GM23338 (cell line): ENCODE measurements at regions not wholly inside any gene's neighbourhood (a gene's known extent, or its start where the extent isn't known, plus 50 kb on each side); places are given as distances from the start of the nearest gene placed in this dataset.

ENCODE experiments used
- ATAC-seq: fragments of 200-7000 bp; cut with Tn5 transposase; 3 replicates; pipeline ENCODE4 v1.9.1; 2020
- DNase-seq: peaks from one replicate; pipeline ENCODE4 v3.0.0-alpha.2; 2015; ENCODE audit warnings: low spot score
- H2AFZ ChIP-seq: fragments of 200-600 bp; sonication (generic); 2 replicates; pipeline ENCODE4 v1.8.0; 2016; ENCODE audit warnings: antibody characterized with exemption, mild to moderate bottlenecking, moderate library complexity
- H3F3A ChIP-seq: fragments of 200-600 bp; sonication (generic); replicated peaks from 2 replicates; pipeline ENCODE4 v1.8.0; 2017; ENCODE audit warnings: antibody characterized with exemption, mixed run types, low read depth
- H3K27ac ChIP-seq: fragments of 200-600 bp; sonication (generic); 2 replicates; pipeline ENCODE4 v1.6.1; 2016; ENCODE audit warnings: low read depth
- H3K27me3 ChIP-seq: fragments of 200-600 bp; sonication (generic); 2 replicates; pipeline ENCODE4 v1.8.0; 2016; ENCODE audit warnings: mild to moderate bottlenecking, mixed run types, moderate library complexity; ENCODE audit not compliant: insufficient read depth
- H3K36me3 ChIP-seq: fragments of 200-600 bp; sonication (generic); 2 replicates; pipeline ENCODE4 v1.8.0; 2016; ENCODE audit warnings: mild to moderate bottlenecking; ENCODE audit not compliant: insufficient read depth
- H3K4me1 ChIP-seq: fragments of 200-600 bp; sonication (generic); 2 replicates; pipeline ENCODE4 v1.8.0; 2016; ENCODE audit warnings: mild to moderate bottlenecking, moderate library complexity; ENCODE audit not compliant: insufficient read depth
- H3K4me2 ChIP-seq: fragments of 200-600 bp; sonication (generic); 2 replicates; pipeline ENCODE4 v1.7.1; 2017; ENCODE audit warnings: mixed run types
- H3K4me3 ChIP-seq: fragments of 200-600 bp; sonication (generic); 2 replicates; pipeline ENCODE4 v1.6.1; 2016; ENCODE audit warnings: mixed run types
- H3K79me2 ChIP-seq: fragments of 200-600 bp; sonication (generic); replicated peaks from 2 replicates; pipeline ENCODE4 v1.8.0; 2017; ENCODE audit warnings: mild to moderate bottlenecking; ENCODE audit not compliant: insufficient read depth
- H3K9me2 ChIP-seq: fragments of 200-600 bp; sonication (generic); 2 replicates; pipeline ENCODE4 v1.8.0; 2017; ENCODE audit not compliant: insufficient read depth
- H4K20me1 ChIP-seq: fragments of 200-600 bp; sonication (generic); replicated peaks from 2 replicates; pipeline ENCODE4 v1.8.0; 2017; ENCODE audit warnings: mild to moderate bottlenecking; ENCODE audit not compliant: insufficient read depth
- H3K27ac Mint-ChIP-seq: 2 replicates; pipeline ENCODE4 v1.8.0; 2020; ENCODE audit warnings: inconsistent platforms, mild to moderate bottlenecking, moderate library complexity, mixed read lengths
- H3K27me3 Mint-ChIP-seq: 3 replicates; pipeline ENCODE4 v1.8.0; 2022; ENCODE audit warnings: low read depth, mild to moderate bottlenecking, moderate library complexity, mixed read lengths, inconsistent platforms; ENCODE audit not compliant: insufficient read depth, poor library complexity
- H3K36me3 Mint-ChIP-seq: 3 replicates; pipeline ENCODE4 v1.8.0; 2021; ENCODE audit warnings: low read depth, mild to moderate bottlenecking, inconsistent platforms, moderate library complexity, mixed read lengths
- H3K4me1 Mint-ChIP-seq: 3 replicates; pipeline ENCODE4 v1.8.0; 2020; ENCODE audit warnings: mild to moderate bottlenecking, inconsistent platforms, mixed read lengths
- H3K4me3 Mint-ChIP-seq: 3 replicates; pipeline ENCODE4 v1.8.0; 2021; ENCODE audit warnings: moderate library complexity, mild to moderate bottlenecking, inconsistent platforms, mixed read lengths
- H3K9me3 Mint-ChIP-seq: 3 replicates; pipeline ENCODE4 v1.8.0; 2020; ENCODE audit warnings: moderate library complexity, mild to moderate bottlenecking, inconsistent platforms, mixed read lengths
- CREB1 ChIP-seq: fragments of 250-450 bp; sonication (Bioruptor Pico); IDR thresholded peaks from 2 replicates; pipeline ENCODE4 v1.5.0; 2020; ENCODE audit warnings: low read depth, mild to moderate bottlenecking, moderate library complexity
- CTCF ChIP-seq, 2 experiments: fragments of 200-600 bp in 1 of 2; sonication (generic) in 1 of 2; conservative IDR thresholded peaks; 2 replicates each; pipeline versions ENCODE4 v1.5.1 to v1.6.1; 2016 to 2017; ENCODE audit warnings: antibody characterized with exemption in 2 of 2, low read depth in 2 of 2, mild to moderate bottlenecking in 2 of 2, moderate library complexity in 1 of 2
- ETS1 ChIP-seq: IDR thresholded peaks from 2 replicates; pipeline ENCODE4 v1.6.1; 2016; ENCODE audit warnings: antibody characterized with exemption
- EZH2 ChIP-seq: fragments of 200-600 bp; sonication (generic); IDR thresholded peaks from one replicate; pipeline ENCODE4 v1.8.0; 2017; ENCODE audit warnings: antibody characterized with exemption, mild to moderate bottlenecking, low read depth; ENCODE audit not compliant: unreplicated experiment
- EZH2phosphoT487 ChIP-seq: fragments of 200-600 bp; sonication (generic); IDR thresholded peaks from one replicate; pipeline ENCODE4 v1.8.1; 2018; ENCODE audit warnings: antibody characterized with exemption; ENCODE audit not compliant: unreplicated experiment
- JUNB ChIP-seq: IDR thresholded peaks from one replicate; pipeline ENCODE4 v1.6.1; 2016; ENCODE audit warnings: antibody characterized with exemption; ENCODE audit not compliant: unreplicated experiment
- NANOG ChIP-seq: IDR thresholded peaks from 2 replicates; pipeline ENCODE4 v1.6.1; 2016; ENCODE audit warnings: antibody characterized with exemption, borderline replicate concordance
- POLR2AphosphoS5 ChIP-seq: IDR thresholded peaks from 2 replicates; pipeline ENCODE4 v1.6.1; 2016; ENCODE audit warnings: antibody characterized with exemption, low read depth
- REST ChIP-seq: IDR thresholded peaks from one replicate; pipeline ENCODE4 v1.6.1; 2018; ENCODE audit warnings: antibody characterized with exemption; ENCODE audit not compliant: unreplicated experiment
- STAT1 ChIP-seq: IDR thresholded peaks from one replicate; pipeline ENCODE4 v1.6.1; 2016; ENCODE audit warnings: antibody characterized with exemption; ENCODE audit not compliant: unreplicated experiment
- ZNF114 ChIP-seq: fragments of 250-450 bp; sonication (Bioruptor Pico); IDR thresholded peaks from 2 replicates; pipeline ENCODE4 v1.5.0; 2020; ENCODE audit warnings: mild to moderate bottlenecking, moderate library complexity
- ZNF331 ChIP-seq: fragments of 250-450 bp; sonication (Bioruptor Pico); IDR thresholded peaks from 2 replicates; pipeline ENCODE4 v1.5.0; 2020; ENCODE audit warnings: low read depth, mild to moderate bottlenecking, moderate library complexity
- TF ChIP-seq, protein P1 (sequence below): fragments of 250-450 bp; sonication (Bioruptor Pico); IDR thresholded peaks from 2 replicates; pipeline ENCODE4 v1.5.0; 2020; ENCODE audit warnings: mild to moderate bottlenecking, moderate library complexity

GRCh38 chr5:164054461-164054860 is 549.0 kb downstream of the MAT2B start:
- Histone ChIP-seq H3K79me2 (no peaks in the 10 kb centered on the region), H3K27ac (no peak overlapping the region), H3K4me2 (no peak overlapping the region), H3K9me2 (no peaks in the 10 kb centered on the region), H3K4me3 (no peak overlapping the region), H4K20me1 (no peaks in the 10 kb centered on the region), H2AFZ (no peak overlapping the region), H3K36me3 (no peaks in the 10 kb centered on the region), H3K27me3 (no peaks in the 10 kb centered on the region), H3K4me1 (peaks cover 8% of the 10 kb centered on the region; the same call in 1 of the 2 replicates), H3F3A (no peaks in the 10 kb centered on the region)
- no peaks in the 10 kb centered on the region for H3K9me3 Mint-ChIP-seq
- no peak for TF ChIP-seq CTCF (conservative IDR thresholded peaks at IDR 0.05; ENCODE audit: low read depth in 2 of 2)
- no peak for TF ChIP-seq REST
- no peak for TF ChIP-seq CREB1 (CRISPR knock-in tag)
- TF ChIP-seq, protein P1, sequence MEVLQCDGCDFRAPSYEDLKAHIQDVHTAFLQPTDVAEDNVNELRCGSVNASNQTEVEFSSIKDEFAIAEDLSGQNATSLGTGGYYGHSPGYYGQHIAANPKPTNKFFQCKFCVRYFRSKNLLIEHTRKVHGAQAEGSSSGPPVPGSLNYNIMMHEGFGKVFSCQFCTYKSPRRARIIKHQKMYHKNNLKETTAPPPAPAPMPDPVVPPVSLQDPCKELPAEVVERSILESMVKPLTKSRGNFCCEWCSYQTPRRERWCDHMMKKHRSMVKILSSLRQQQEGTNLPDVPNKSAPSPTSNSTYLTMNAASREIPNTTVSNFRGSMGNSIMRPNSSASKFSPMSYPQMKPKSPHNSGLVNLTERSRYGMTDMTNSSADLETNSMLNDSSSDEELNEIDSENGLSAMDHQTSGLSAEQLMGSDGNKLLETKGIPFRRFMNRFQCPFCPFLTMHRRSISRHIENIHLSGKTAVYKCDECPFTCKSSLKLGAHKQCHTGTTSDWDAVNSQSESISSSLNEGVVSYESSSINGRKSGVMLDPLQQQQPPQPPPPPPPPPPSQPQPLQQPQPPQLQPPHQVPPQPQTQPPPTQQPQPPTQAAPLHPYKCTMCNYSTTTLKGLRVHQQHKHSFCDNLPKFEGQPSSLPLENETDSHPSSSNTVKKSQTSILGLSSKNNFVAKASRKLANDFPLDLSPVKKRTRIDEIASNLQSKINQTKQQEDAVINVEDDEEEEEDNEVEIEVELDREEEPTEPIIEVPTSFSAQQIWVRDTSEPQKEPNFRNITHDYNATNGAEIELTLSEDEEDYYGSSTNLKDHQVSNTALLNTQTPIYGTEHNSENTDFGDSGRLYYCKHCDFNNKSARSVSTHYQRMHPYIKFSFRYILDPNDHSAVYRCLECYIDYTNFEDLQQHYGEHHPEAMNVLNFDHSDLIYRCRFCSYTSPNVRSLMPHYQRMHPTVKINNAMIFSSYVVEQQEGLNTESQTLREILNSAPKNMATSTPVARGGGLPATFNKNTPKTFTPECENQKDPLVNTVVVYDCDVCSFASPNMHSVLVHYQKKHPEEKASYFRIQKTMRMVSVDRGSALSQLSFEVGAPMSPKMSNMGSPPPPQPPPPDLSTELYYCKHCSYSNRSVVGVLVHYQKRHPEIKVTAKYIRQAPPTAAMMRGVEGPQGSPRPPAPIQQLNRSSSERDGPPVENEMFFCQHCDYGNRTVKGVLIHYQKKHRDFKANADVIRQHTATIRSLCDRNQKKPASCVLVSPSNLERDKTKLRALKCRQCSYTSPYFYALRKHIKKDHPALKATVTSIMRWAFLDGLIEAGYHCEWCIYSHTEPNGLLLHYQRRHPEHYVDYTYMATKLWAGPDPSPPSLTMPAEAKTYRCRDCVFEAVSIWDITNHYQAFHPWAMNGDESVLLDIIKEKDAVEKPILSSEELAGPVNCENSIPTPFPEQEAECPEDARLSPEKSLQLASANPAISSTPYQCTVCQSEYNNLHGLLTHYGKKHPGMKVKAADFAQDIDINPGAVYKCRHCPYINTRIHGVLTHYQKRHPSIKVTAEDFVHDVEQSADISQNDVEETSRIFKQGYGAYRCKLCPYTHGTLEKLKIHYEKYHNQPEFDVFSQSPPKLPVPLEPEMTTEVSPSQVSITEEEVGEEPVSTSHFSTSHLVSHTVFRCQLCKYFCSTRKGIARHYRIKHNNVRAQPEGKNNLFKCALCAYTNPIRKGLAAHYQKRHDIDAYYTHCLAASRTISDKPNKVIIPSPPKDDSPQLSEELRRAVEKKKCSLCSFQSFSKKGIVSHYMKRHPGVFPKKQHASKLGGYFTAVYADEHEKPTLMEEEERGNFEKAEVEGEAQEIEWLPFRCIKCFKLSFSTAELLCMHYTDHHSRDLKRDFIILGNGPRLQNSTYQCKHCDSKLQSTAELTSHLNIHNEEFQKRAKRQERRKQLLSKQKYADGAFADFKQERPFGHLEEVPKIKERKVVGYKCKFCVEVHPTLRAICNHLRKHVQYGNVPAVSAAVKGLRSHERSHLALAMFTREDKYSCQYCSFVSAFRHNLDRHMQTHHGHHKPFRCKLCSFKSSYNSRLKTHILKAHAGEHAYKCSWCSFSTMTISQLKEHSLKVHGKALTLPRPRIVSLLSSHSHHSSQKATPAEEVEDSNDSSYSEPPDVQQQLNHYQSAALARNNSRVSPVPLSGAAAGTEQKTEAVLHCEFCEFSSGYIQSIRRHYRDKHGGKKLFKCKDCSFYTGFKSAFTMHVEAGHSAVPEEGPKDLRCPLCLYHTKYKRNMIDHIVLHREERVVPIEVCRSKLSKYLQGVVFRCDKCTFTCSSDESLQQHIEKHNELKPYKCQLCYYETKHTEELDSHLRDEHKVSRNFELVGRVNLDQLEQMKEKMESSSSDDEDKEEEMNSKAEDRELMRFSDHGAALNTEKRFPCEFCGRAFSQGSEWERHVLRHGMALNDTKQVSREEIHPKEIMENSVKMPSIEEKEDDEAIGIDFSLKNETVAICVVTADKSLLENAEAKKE (CRISPR knock-in tag), result no peak
- no peak for TF ChIP-seq ZNF331 (CRISPR knock-in tag)
- no peak for TF ChIP-seq EZH2phosphoT487
- no peak for TF ChIP-seq EZH2
- TF ChIP-seq STAT1, result no peak
- TF ChIP-seq NANOG, result no peak
- TF ChIP-seq POLR2AphosphoS5, result no peak
- no peak for TF ChIP-seq ETS1
- TF ChIP-seq JUNB, result no peak
- TF ChIP-seq ZNF114 (CRISPR knock-in tag), result no peak
- no peaks in the 10 kb centered on the region for H3K36me3 Mint-ChIP-seq
- no peak overlapping the region for H3K27ac Mint-ChIP-seq
- H3K4me3 Mint-ChIP-seq, result no peak overlapping the region
- DNase-seq (no peak), ATAC-seq (no peak)
- peaks cover 6% of the 10 kb centered on the region for H3K4me1 Mint-ChIP-seq
- no peaks in the 10 kb centered on the region for H3K27me3 Mint-ChIP-seq
